Ureter (tissue), 1 donor: ENCODE measurements at regions not wholly inside any gene's neighbourhood (a gene's known extent, or its start where the extent isn't known, plus 50 kb on each side); places are given as distances from the start of the nearest gene placed in this dataset.
"Not testable (repeated sequence)": the region's sequence is repeated elsewhere in the genome, so short reads cannot be mapped to it uniquely, and the experiment has no call there.

Experiments
- DNase-seq: peaks from one replicate; pipeline ENCODE4 v3.0.0-alpha.2; 2020; ENCODE audit warnings: low spot score
- donor health status: DM: yes; HTN: yes; CAD: no.

GRCh38 chr4:128570387-128570975, 239.0 kb upstream of the JADE1 start:
- no peak for DNase-seq

- no peak for DNase-seq
Measured at GRCh38 chr4:128566693-128567092, 242.8 kb upstream of the JADE1 start.

- peak; percentile 54 for DNase-seq
Measured at GRCh38 chr4:128565565-128566186, 243.8 kb upstream of the JADE1 start.

- DNase-seq, result no peak
Measured at GRCh38 chr4:128565054-128565453, 244.4 kb upstream of the JADE1 start.

DNA sequence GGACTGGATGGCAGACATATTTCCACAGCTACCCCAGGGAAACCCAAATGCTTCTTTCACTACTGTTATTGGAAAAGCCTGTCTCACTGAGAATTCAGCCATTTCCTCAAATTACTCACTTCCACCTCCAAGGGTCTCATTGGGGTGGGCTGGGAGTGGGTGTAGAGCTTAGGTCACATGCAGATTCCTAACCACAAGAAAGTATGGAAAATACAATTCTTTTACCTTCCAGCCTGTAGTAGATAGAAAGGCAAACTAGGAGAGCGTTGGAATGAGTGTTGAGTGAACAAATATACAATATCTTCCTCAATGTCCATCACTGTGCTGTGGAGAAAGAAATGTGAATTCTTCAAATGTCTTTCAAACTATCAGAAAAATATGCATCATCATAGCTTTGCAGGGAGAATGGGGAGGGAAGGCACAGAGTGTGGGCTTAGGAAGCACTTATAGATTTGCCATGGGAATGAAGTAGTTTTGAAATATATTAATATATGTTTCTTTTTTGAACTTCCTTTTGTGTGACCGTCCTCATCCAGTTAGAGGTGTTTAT, 245.3 kb upstream of the JADE1 start:
- no peak for DNase-seq

GRCh38 chr4:128560754-128561495, 248.6 kb upstream of the JADE1 start:
- DNase-seq, result no peak

DNA sequence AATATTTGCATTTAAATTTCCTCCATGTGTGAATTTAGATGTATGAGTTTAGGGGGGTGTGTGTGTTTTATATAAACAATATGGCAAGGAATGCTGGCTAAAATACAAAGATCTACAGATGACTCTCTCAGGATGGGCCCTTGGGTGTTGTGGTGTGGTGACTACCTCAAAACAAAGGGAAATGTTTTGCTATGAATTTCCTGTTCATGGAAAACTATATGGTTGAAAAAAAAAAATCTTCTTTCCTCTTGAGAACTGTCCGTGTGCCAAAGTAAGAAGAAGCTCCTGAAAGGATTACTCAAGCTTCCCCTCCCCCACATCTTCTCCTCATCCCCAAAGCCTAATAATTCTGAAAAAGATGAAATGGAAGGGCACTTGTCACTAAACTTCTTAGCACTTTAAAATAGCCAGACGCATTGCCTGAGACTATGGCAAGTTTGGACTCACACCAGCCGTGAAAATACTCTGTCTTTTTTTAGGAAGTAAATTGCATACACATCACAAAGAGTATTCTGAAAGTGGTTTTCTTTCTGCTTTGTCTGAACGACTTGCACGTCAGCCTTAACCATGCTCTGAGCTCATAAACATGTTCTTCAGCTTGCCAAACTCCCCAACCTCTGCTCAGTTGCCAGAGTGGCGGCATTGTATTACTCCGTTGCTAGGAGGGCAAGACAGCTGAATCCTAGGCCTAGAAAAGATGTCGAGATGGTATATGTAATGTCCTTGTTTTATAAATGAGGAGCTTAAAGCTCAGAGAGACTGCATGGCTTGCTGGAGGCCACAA, 250.4 kb upstream of the JADE1 start:
- no peak for DNase-seq

DNA sequence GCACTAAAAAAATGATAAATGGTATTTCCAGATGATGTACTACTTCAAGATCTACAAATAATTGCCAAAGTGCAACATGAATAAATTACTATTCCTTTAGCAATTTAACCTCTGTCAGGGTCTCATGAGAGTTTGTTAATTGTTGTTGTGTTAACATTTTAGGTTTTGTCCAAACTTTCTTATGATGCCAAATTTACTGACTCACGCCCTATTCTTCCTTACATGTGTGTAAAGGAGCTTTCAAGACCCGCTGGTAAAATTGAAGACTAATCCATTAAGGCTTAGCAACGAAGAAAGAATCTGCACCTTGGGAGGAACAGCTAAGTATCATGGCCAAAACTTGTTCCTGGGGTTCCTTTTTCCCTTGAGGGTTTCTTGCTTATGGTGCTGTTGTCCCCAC, 252.7 kb upstream of the JADE1 start:
- no peak for DNase-seq

- no peak for DNase-seq
Measured at GRCh38 chr4:128553686-128554515, 255.6 kb upstream of the JADE1 start.

DNA sequence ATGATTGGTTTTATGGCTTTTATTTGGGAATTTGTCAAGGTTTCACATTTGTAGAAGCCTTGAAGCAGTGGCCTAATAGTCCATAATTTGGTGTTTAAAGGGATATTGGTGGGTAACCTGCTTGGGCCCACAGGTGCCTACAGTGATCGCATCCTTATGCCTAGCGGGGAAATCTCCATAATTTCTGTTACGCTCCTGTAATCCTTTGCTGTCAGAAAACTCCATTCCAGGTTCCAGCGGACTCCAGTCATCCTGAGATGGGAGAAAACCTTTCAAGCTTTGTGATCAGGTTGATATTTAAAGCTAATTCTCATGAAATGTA, 257.0 kb upstream of the JADE1 start:
- no peak for DNase-seq

- DNase-seq, result no peak
Measured at GRCh38 chr4:128551280-128551679, 258.2 kb upstream of the JADE1 start.

GRCh38 chr4:128550060-128550459, 259.4 kb upstream of the JADE1 start:
- no peak for DNase-seq

GRCh38 chr4:128549636-128550035, 259.9 kb upstream of the JADE1 start:
- no peak for DNase-seq

DNA sequence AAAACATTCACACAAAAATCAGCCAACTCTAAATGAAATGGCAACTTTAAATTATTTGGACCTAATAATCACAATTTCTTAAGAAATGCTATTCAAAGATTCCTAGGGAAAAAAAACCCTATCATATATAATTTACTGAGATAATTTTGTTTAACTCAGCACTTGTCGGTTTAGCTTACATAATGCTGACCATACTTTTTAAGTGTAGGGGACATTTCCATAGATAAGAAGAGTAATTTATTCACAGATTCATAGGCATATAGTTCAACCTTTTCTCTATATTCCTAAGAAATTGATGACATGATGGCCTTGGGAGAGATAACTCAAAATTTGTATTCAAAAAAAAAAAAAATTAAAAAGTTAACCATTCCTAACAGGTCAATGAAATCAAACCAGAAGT, 260.8 kb upstream of the PGRMC2 start:
- no peak for DNase-seq

DNA sequence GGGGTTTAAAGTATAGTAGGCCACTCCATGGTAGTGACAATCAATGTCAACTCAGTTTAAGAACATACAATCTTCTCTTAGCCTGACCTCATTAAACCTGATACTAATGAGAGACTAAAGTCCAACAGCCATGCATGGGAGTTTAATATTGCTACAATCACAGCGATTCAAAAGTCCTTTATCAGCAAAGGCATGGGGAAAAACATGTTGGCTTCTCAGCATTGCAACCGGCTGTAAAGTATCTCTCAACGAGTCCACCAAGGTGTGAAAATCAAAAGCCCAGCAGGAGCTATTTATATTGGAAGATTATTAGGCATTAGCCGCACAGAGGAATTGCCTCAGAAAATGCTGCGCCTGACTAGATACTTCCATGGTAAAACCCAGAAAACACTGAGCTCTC, 256.7 kb upstream of the PGRMC2 start:
- no peak for DNase-seq

DNA sequence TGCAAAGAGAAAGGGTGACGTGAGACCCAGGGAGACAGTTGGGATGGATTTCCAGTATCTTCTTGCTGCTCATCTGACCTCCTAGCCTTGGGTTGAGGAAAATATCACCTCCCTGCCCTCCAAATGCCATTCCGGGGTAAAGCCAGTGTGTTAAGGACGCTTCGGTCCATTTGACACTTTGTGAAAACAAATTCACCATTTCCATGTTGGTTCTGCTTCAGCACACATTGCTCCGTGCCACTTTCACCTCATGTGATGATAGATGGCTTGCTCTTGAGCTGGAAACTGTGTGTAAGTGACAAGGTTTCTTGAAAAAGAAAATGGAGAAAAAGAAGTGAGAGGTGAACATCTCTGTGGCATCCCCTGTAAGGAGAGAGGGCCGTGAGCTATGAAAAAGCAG, 256.1 kb upstream of the PGRMC2 start:
- no peak for DNase-seq

GRCh38 chr4:128542047-128542446, 254.4 kb upstream of the PGRMC2 start:
- DNase-seq, result no peak

DNA sequence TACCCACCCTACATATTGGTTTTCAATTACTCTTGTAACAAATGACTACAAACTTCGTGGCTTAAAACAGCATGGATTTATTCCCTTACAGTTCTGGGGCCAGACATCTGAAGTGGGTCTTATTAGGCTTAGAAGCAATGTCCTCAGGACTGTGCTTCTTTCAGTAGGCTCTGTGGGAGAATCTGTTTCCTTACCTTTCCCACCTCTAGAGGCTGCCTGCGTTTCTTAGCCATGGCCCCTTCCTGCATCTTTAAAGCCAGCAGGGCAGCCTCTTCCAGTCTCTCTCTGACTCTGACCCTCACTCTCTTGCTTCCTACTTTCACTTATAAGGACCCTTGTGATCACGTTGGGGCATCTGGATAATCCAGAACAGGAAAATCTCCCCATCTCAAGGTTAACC, 252.5 kb upstream of the PGRMC2 start:
- no peak for DNase-seq

DNA sequence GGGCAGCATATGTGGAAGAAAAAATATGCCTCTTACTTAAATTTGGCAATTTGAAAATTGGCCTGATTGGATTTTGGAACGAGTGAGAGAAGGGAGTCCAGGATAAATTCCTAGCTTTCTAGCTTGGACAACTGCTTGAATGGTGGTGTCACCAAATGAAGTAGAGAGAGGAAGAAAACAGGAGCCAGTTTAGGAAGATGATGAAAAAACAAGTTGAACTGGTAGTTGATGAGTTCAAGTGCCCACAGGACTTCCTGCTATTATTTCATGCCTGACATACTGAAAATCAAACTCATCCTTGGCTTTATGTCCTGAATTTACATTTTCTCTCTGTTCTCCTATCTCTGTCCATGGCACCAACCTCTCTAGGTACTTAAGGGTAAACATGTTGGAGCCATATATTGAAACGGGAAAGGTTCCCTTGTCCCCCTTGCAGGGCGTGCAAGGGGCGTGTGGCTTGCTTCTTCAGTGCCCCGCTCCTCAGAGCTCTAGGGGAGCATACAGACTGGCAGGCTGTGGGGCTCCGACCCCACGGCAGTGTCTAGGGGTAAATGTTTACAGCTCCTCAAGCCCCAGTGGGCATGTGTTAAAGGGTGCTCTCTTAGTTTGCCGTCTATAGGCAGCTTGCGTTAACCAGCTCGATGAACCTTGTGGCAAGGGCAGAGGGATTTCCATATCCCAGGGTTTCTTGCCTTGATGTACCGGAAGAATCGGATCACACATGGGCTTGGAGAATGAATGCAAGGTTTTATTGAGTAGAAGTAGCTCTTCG, 250.7 kb upstream of the PGRMC2 start:
- no peak for DNase-seq

DNA sequence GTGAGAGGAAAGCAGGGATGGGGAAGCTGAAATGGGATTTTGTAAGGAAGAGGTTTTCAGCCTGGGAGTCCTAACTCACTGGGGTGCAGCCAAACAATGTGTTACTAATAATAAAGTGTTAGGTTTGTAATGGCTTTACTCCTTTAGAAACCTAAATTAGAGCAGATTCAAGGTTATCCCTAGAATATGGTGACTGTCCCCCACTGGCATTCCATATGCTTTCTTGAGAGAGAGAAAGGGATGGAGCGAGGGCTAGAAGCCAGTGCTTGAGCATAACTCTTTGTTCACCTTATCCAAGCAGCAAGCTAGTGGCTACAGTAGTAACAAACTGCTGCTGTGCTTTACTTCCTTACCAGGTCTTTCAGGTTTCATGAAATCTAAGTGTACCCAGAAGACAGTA, 249.1 kb upstream of the PGRMC2 start:
- no peak for DNase-seq

DNA sequence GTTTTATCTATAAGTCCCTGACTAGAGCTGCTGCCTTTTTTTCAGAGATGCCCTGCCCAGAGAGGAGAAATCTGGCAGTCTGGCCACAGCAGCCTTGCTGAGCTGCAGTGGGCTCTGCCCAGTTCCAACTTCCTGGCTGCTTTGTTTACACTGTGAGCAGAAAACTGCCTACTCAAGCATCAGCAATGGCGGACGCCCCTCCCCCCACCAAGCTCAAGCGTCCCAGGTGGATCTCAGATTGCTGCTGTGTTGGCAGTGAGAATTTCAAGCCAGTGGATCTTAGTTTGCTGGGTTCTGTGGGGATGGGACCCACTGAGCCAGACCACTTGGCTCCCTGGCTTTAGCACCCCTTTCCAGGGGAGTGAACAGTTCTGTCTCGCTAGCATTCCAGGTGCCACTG, 247.9 kb upstream of the PGRMC2 start:
- DNase-seq, result not testable (repeated sequence)
